GM12873 (cell line): ENCODE measurements at regions not wholly inside any gene's neighbourhood (a gene's known extent, or its start where the extent isn't known, plus 50 kb on each side); places are given as distances from the start of the nearest gene placed in this dataset.

Source experiments
- CTCF ChIP-seq: IDR thresholded peaks from 2 replicates; pipeline ENCODE4 v1.5.1; 2012; ENCODE audit warnings: low read depth, mild to moderate bottlenecking, moderate library complexity, low read length, control low read depth; ENCODE audit not compliant: insufficient read depth; ENCODE audit errors: missing control alignments

GRCh38 chr6:56383160-56383559, 135.8 kb upstream of the COL21A1 start:
- no peak for TF ChIP-seq CTCF

DNA sequence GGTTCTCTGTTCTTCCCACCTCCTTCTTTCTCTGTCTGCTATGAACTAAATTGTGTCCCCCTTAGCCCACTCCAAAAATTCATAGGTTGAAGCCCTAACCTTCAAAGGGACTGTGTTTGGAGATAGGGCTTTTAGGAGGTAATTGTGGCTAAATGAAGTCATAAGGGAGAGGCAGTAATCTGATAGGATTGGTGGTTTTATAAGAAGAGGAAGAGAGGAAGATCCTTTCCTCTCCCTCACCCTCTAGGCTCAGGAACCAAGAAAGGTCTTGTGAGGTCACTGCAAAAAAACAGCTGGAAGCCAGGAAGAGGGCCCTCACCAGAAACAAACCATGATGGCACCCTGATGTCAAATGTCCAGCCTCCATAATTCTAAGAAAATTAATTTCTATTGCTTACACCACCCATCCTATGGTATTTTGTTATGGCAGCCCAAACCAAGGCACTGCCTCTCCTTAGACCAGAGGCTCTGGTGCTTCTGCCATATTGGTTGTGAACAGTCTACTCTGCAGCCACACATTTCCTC, 135.1 kb upstream of the COL21A1 start:
- no peak for TF ChIP-seq CTCF

DNA sequence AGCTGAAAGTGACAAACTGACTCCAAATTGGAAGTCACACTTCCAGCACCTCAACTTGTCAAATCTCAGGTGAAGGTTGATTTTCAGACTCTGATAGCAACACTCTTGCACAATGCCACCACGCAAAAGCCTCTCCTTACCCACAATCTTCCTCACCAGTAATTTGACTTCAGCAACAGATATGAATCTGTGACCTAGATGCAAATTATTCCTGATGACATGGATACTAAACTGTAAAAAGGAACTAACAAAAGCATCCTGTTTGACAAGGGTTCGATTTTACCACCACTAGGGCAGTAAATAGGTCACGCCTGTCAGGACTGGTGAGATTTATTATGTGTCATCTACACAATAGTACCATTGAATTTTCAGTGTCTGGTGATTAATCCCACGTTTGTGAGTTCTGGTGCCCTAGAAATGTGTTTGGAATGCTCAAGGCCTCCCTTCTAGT, 134.4 kb upstream of the COL21A1 start:
- TF ChIP-seq CTCF = no peak

GRCh38 chr6:56380476-56380875, 133.1 kb upstream of the COL21A1 start:
- no peak for TF ChIP-seq CTCF

DNA sequence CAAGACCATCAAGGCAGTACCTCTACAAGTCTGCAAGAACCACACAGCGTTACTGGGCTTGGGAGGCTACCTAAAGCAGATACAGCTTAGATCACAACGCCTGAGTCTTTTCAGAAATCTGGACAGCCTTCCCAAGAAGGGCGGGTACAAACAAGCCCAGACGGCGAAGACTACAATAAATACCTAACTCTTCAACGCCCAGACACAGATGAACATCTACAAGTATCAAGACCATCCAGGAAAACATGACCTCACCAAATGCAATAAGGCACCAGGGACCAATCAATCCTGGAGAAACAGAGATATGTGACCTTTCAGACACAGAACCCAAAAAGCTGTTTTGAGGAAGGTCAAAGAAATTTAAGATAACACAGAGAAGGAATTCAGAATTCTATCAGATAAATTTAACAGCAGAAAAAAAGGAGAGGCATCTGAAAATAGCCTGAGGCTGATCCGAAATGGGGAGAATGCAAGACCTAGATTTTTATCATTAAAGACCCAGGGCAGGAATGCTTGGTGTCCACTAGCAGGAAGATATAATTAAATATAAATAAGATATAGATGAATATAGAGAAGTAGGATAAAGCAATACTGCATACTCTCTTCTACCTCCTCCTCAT, 131.7 kb upstream of the COL21A1 start:
- no peak for TF ChIP-seq CTCF

- TF ChIP-seq CTCF = no peak
These were observed 131.1 kb upstream of the COL21A1 start for GRCh38 chr6:56378507-56378906.

DNA sequence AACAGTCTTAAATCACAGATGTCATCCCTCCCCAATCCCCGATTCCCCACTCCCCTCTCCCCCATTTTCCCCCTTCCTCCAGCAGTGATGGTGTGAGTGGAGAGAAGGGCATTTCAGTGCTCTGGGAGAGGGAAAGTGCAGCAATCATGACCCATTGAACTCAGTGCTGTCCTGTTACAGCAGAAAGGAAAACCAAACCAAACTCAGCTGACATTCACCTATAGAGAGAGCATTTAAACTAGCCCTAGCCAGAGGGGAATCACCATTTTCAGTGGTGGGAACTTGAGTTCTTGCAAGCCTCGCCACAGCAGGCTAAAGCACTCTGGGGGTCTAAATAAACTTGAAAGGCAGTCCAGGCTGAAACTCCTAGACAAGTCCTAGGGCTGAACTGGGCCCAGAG, 129.9 kb upstream of the COL21A1 start:
- no peak for TF ChIP-seq CTCF
